K562 (cell line): ENCODE measurements at regions not wholly inside any gene's neighbourhood (a gene's known extent, or its start where the extent isn't known, plus 50 kb on each side); places are given as distances from the start of the nearest gene placed in this dataset.

ENCODE experiments used
- HLTF ChIP-seq: fragments of 450-650 bp; IDR thresholded peaks from 2 replicates; pipeline ENCODE4 v1.6.1; 2016
- NFIC ChIP-seq: fragments of 450-650 bp; IDR thresholded peaks from 2 replicates; pipeline ENCODE4 v1.6.1; 2017; ENCODE audit warnings: mild to moderate bottlenecking, inconsistent platforms
- TF ChIP-seq, protein P1 (sequence below), 3 experiments: IDR thresholded peaks in 2 of 3; conservative IDR thresholded peaks in 1 of 3; 2 replicates each; pipeline ENCODE4 v1.5.1; 2011 to 2012; ENCODE audit warnings: low read length in 3 of 3, mild to moderate bottlenecking in 3 of 3, control low read depth in 2 of 3, improper control_type of control experiment in 1 of 3, inconsistent platforms in 1 of 3, low read depth in 1 of 3, mixed read lengths in 1 of 3, moderate library complexity in 1 of 3; ENCODE audit not compliant: insufficient read depth in 2 of 3

DNA sequence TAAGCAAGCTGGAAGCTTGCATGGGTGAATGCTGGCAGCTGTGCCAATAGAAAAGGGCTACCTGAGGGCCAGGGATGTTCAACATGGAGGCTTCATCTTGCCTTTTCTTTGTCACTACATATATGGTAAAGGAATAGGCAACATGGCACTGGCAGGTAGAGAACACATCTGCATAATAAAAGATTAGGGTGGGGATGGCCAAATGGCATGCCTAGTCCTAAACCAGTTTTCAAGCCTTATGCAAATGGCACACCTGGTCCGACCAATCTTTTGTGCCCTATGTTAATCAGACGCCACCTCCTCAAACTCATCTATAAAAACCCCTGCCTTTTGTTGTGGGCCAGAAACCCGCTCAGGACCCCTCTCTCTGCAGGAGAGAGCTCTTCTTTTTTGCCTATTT lies 216.8 kb upstream of the PROK2 start:
- TF ChIP-seq NFIC (no peak), HLTF (no peak)
- TF ChIP-seq, protein P1, sequence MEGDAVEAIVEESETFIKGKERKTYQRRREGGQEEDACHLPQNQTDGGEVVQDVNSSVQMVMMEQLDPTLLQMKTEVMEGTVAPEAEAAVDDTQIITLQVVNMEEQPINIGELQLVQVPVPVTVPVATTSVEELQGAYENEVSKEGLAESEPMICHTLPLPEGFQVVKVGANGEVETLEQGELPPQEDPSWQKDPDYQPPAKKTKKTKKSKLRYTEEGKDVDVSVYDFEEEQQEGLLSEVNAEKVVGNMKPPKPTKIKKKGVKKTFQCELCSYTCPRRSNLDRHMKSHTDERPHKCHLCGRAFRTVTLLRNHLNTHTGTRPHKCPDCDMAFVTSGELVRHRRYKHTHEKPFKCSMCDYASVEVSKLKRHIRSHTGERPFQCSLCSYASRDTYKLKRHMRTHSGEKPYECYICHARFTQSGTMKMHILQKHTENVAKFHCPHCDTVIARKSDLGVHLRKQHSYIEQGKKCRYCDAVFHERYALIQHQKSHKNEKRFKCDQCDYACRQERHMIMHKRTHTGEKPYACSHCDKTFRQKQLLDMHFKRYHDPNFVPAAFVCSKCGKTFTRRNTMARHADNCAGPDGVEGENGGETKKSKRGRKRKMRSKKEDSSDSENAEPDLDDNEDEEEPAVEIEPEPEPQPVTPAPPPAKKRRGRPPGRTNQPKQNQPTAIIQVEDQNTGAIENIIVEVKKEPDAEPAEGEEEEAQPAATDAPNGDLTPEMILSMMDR (IDR thresholded peaks at IDR 0.05 in 2 of 3, conservative IDR thresholded peaks at IDR 0.05 in 1 of 3; ENCODE audit: insufficient read depth in 2 of 3, low read depth in 1 of 3, low read length in 3 of 3): no peak
